Left ventricle myocardium superior (tissue), 1 donor: ENCODE measurements at regions not wholly inside any gene's neighbourhood (a gene's known extent, or its start where the extent isn't known, plus 50 kb on each side); places are given as distances from the start of the nearest gene placed in this dataset.
"Not testable (repeated sequence)": the region's sequence is repeated elsewhere in the genome, so short reads cannot be mapped to it uniquely, and the experiment has no call there.

Source experiments
- ATAC-seq: fragments of 200-7000 bp; cut with Tn5 transposase; one replicate; pipeline ENCODE4 v1.9.1; 2020; ENCODE audit warnings: mild to moderate bottlenecking, moderate library complexity
- DNase-seq: peaks from one replicate; pipeline ENCODE4 v3.0.0-alpha.2; 2020
- intact Hi-C: fragments of 100-400 bp; cut with micrococcal nuclease; formaldehyde crosslinking; loops from one replicate; pipeline ENCODE4 v1.11.0; 2022
- donor health status: DM: no; HTN: yes; CAD: no; lungs with severe emphysema.

DNA sequence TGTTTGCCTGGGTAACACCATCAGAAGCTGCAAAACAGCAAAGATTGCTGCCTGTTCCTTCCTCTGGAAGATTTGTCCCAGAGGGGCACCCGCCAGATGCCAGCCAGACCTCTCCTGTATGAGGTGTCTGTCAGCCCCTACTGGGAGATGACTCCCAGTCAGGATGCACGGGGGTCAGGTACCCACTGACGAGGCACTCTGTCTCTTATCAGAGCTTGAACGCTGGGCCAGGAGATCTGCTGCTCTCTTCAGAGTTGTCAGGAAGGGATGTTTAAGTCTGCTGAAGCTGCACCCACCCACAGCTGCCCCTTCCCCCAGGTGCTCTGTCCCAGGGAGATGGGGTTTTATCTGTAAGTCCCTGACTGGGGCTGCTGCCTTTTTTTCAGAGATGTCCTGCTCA, 207.4 kb upstream of the PDE3A start:
- ATAC-seq, DNase-seq, intact Hi-C loops: not testable (repeated sequence)

DNA sequence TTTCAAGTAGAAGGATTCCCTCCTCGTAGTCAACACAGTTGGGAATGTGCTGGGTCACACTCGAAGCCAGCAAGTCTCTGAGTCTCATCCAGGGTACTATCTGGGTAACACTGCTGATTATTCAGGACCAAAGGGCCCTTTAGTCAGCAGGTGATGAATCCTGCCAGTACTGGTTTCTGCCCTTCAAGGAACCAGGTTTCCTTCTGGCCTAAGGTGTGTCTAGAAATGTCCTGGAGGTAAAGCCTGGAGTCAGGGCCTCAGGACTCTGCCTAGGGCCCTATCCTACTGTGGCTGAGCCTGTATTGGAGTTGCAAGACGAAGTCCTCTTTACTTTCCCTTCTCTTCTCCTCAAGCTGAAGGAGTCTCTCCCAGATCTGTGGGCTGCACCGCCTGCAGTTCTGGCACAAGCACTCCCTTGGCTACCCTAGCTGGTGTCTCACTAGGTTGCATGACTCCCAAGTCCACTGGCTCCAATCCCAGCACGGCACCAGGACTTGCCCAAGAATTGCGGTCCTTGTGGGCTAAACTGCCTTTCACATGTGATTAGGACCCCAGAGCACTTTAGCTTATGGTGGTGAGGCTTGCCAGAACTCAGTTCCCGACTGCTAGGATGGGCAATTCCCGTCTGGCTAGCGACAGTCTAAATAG, 193.7 kb upstream of the PDE3A start:
- ATAC-seq: no peak
- no peak for DNase-seq
- intact Hi-C loops: no loop called here

GRCh38 chr12:20175704-20176388, 192.5 kb upstream of the PDE3A start:
- intact Hi-C loops: no loop called here
- DNase-seq: no peak
- no peak for ATAC-seq

GRCh38 chr12:20181416-20182180, 186.7 kb upstream of the PDE3A start:
- intact Hi-C loops: no loop called here
- no peak for DNase-seq
- ATAC-seq: no peak

DNA sequence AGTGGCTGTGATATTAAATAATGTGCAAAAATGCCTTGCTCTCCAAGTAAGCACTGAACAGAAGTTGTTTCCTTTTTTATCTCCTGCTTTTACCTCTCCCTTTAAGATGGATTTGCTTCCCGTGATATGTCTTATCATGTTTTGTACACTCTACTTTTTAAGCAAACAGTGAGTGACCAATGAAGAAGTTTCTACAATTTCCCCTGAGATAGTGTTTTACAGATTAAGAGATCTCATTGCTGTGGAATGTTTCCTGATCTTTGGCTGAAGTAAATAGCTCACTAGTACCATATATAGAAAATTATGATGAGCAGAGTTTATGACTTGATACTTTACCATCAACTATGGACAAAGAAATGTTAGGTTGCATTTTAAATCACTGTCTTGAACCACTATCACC, 184.8 kb upstream of the PDE3A start:
- intact Hi-C loops: no loop called here
- ATAC-seq: no peak
- DNase-seq: no peak

DNA sequence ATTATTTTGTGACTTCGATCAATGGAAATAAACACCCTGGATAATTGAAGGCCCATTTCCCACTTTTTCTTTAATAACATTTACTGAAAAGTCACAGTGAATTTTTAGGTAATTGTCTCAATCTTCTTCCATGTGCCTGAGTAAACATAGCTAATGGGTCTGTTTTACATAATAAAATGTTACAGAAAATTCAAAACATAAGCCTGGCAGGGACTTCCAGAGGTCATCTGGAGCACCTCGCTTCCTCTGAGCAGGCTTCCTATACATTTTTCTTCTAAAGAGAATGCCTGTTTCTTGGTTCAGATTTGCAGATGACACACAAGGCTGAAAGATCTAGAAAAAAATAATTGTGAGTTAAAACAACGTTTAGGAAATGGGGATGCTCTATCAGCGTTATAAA, 183.8 kb upstream of the PDE3A start:
- intact Hi-C loops: no loop called here
- ATAC-seq: no peak
- DNase-seq: no peak

- ATAC-seq: peak; percentile 36
Observed at GRCh38 chr12:20187456-20187855, 180.9 kb upstream of the PDE3A start.

GRCh38 chr12:20188930-20189653, 179.2 kb upstream of the PDE3A start:
- ATAC-seq (peak; percentile 69), DNase-seq (no peak)
- intact Hi-C loops: no loop called here

More at GRCh38 chr12:20187456-20187855, 180.9 kb upstream of the PDE3A start:
- intact Hi-C loops: no loop called here
- DNase-seq: no peak

- intact Hi-C loops: no loop called here
Observed at GRCh38 chr12:20189767-20190166, 178.6 kb upstream of the PDE3A start.

DNA sequence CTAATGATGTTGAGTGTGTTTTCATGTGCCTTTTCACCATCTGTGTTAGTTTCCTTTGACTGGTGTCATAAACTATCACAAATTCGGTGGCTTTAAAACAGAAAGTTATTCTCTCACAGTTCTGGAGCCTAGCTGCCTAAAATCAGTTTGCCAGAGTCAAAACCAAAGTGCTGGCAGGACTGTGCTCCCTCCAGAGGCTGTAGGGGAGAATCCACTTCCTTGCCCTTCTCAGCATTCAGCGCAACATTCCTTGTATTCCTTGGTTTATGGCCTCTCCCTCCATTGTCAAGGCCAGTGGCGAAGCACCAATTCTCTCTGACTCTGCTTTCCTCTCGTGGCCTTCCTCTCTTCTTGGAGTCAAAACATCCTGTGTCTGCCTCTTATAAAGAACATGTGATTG, 174.2 kb upstream of the PDE3A start:
- ATAC-seq (peak; percentile 66), DNase-seq (no peak)
- intact Hi-C loops: no loop called here

More at GRCh38 chr12:20189767-20190166, 178.6 kb upstream of the PDE3A start:
- ATAC-seq: peak; percentile 67
- DNase-seq: no peak

DNA sequence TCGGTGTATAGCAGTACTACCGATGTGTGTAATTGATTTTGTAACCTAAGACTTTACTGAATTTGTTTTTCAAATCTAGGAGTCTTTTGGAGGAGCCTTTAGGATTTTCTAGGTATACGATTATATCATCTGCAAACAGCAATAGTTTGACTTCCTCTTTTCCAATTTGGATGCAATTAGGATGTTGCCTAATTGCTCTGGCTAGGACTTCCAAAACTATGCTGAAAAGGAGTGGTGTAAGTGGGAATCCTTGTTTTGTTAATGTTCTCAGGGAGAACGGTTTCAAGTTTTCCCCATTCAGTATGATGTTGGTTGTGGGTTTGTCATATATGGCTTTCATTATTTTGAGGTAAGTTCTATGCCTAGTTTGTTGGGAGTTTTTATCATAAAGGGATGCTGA, 171.6 kb upstream of the PDE3A start:
- intact Hi-C loops: no loop called here
- DNase-seq (no peak), ATAC-seq (peak; percentile 59)

DNA sequence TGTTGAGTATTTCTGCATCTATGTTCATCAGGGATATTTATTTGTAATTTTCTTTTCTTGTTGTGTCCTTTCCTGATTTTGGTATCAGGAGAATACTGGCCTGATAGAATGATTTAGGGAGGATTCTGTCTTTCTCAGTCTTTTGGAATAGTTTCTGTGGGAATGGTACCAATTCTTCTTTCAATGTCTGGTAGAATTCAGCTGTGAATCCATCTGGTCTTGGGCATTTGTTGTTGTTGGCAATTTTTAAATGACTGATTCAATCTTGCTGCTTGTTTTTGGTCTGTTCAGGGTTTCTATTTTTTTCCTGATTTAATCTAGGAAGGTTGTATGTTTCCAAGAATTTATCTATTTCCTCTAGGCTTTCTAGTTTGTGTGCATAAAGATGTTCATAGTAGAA, 170.9 kb upstream of the PDE3A start:
- peak; percentile 35 for ATAC-seq
- no peak for DNase-seq
- intact Hi-C loops: no loop called here

DNA sequence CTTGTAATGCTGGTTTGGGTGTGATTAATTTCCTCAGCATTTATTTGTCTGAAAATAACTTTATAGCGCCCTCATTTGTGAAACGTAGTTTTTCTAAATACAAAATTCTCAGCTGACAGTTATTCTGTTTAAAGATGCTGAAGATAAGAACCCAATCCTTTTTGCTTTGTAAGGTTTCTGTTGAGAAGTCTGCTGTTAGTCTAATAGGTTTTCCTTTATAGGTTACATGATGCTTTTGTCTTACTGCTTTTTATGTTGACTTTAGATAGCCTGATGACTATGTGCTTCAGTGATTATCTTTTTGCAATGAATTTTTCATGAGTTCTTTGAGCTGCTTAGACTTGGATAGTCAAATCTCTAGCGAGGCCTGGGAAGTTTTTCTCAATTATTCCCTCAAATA, 168.6 kb upstream of the PDE3A start:
- ATAC-seq (no peak), DNase-seq (no peak)
- intact Hi-C loops: no loop called here

GRCh38 chr12:20201733-20202132, 166.6 kb upstream of the PDE3A start:
- intact Hi-C loops: no loop called here
- no peak for DNase-seq
- ATAC-seq: no peak

DNA sequence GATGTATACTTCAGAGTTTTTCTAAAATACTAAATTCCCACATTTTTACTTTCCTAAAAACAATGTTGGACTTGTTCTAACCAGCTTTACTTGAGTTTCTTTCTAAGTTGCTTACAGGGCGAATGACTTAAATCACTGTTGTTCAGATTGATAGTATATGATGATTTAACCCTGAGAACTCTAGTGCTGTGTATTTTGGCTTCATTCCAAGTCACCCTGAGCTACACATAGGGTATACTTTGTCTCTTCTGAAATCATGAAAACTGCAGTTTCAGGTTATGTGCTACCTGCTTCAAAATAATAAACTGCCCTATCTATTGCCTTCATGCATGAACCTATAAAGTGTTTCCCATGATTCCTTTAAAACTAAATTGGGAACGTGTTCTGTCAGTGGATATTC, 162.5 kb upstream of the PDE3A start:
- intact Hi-C loops: no loop called here
- ATAC-seq: no peak
- DNase-seq: no peak

- intact Hi-C loops: no loop called here
- DNase-seq: no peak
- no peak for ATAC-seq
Observed at GRCh38 chr12:20206410-20206809, 161.9 kb upstream of the PDE3A start.

GRCh38 chr12:20210621-20211215, 157.6 kb upstream of the PDE3A start:
- DNase-seq: no peak
- intact Hi-C loops: no loop called here
- peak; percentile 2 for ATAC-seq

DNA sequence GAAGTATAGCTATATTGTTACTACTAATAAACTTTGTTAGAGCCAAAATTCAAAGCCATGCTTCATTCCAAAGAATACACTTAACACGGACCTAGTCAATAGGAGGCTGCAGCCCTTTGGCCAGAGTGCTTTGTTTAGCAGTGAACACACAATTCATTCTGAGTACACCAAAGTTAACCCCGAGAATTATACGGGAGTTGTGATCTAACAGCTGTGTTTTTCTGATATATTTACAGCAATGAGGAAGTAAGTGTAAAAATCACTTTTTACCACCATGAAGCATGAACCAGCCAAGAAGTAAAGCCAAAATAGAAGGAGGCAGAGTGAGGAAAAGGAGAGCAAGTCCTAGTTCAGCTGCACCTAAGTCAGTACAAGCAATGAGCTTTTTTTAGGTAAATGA, 156.8 kb upstream of the PDE3A start:
- ATAC-seq: no peak
- intact Hi-C loops: no loop called here
- DNase-seq: no peak

GRCh38 chr12:20211981-20212421, 156.3 kb upstream of the PDE3A start:
- intact Hi-C loops: no loop called here
- DNase-seq: no peak
- peak; percentile 46 for ATAC-seq
